Upper lobe of left lung (tissue), 4 donors: ENCODE measurements at regions not wholly inside any gene's neighbourhood (a gene's known extent, or its start where the extent isn't known, plus 50 kb on each side); places are given as distances from the start of the nearest gene placed in this dataset.

Experiments
- CTCF ChIP-seq, 6 experiments: fragments of 450-650 bp in 4 of 6; fragments of 200-600 bp in 2 of 6; sonication (generic) in 2 of 6; IDR thresholded peaks; one replicate each; pipeline ENCODE4 v1.5.1; 2016 to 2019; ENCODE audit warnings: antibody characterized with exemption in 6 of 6
- POLR2AphosphoS5 ChIP-seq, 2 donors: sonication (generic); formaldehyde crosslinking; IDR thresholded peaks; one replicate each; pipeline ENCODE4 v1.5.1; 2017; ENCODE audit warnings: antibody characterized with exemption in 2 of 2

GRCh38 chrX:4675686-4676300 is 962.3 kb upstream of the PRKX start:
- TF ChIP-seq CTCF (IDR thresholded peaks at IDR 0.05): no peak
- TF ChIP-seq POLR2AphosphoS5 (IDR thresholded peaks at IDR 0.05): no peak
